ENCODE measurements at regions not wholly inside any gene's neighbourhood (a gene's known extent, or its start where the extent isn't known, plus 50 kb on each side); places are given as distances from the start of the nearest gene placed in this dataset.

GRCh38 chr5:105931881-105932421 lies 1738.8 kb downstream of the EFNA5 start:
- CTCF ChIA-PET = no interaction called here

GRCh38 chr5:105929858-105930257 lies 1740.9 kb downstream of the EFNA5 start:
- Histone ChIP-seq H2AFZ (ENCODE audit: insufficient read depth, low read depth, low read length, poor library complexity, severe bottlenecking) (no peak overlapping the region), H3K27me3 (replicated peaks in 1 of 4; ENCODE audit: control extremely low read depth in 1 of 4, control insufficient read depth in 3 of 4, insufficient read depth in 4 of 4, low read length in 3 of 4) (no peaks in the 10 kb centered on the region), H3K36me3 (replicated peaks in 1 of 2; ENCODE audit: control extremely low read depth in 1 of 2, control insufficient read depth in 1 of 2, extremely low read depth in 1 of 2, insufficient read depth in 2 of 2, low read length in 1 of 2) (no peaks in the 10 kb centered on the region), H3K9me3 (ENCODE audit: control extremely low read depth in 1 of 3, control insufficient read depth in 2 of 3, insufficient read depth in 1 of 3, low read length in 2 of 3) (no peaks in the 10 kb centered on the region), H3K9ac (ENCODE audit: low read length) (no peak overlapping the region), H3K79me2 (ENCODE audit: control insufficient read depth, insufficient read depth, low read length) (no peaks in the 10 kb centered on the region), H3K4me2 (replicated peaks; ENCODE audit: low read depth, low read length, poor library complexity, severe bottlenecking) (no peak overlapping the region), H3K4me1 (ENCODE audit: control insufficient read depth in 2 of 2, insufficient read depth in 2 of 2, low read length in 2 of 2) (no peaks in the 10 kb centered on the region), H3K4me3 (ENCODE audit: control extremely low read depth in 1 of 5, extremely low read depth in 1 of 5, insufficient read depth in 1 of 5, low read depth in 2 of 5, low read length in 4 of 5) (no peak overlapping the region), H4K20me1 (ENCODE audit: control insufficient read depth, insufficient read depth, low read length, poor library complexity, severe bottlenecking) (no peaks in the 10 kb centered on the region), H3K27ac (ENCODE audit: low read length in 2 of 2) (no peak overlapping the region)
- ATAC-seq (ENCODE audit: low read depth) = no peak
- TF ChIP-seq EZH2 (IDR thresholded peaks at IDR 0.05; ENCODE audit: borderline replicate concordance, insufficient read depth, low read depth, low read length, poor library complexity, severe bottlenecking) = no peak
- no peak for TF ChIP-seq CTCF (IDR thresholded peaks at IDR 0.05)
- DNase-seq = no peak
- H3K4me1 Mint-ChIP-seq = no peaks in the 10 kb centered on the region
- intact Hi-C loops (cut with micrococcal nuclease) = no loop called here
- no peaks in the 10 kb centered on the region for H3K27me3 Mint-ChIP-seq
- H3K27ac Mint-ChIP-seq = no peak overlapping the region
- no peaks in the 10 kb centered on the region for H3K9me3 Mint-ChIP-seq (ENCODE audit: insufficient read depth)
- H3K4me3 Mint-ChIP-seq = no peak overlapping the region
- WGBS (ENCODE audit: insufficient coverage) = no CpG with 5 or more reads among the region's 1 CpG
- CTCF ChIA-PET = no interaction called here
- POLR2A ChIA-PET = no interaction called here

More at GRCh38 chr5:105931881-105932421, 1738.8 kb downstream of the EFNA5 start:
- Histone ChIP-seq H2AFZ (ENCODE audit: insufficient read depth, low read depth, low read length, poor library complexity, severe bottlenecking) (no peak overlapping the region), H3K4me1 (ENCODE audit: control insufficient read depth in 2 of 2, insufficient read depth in 2 of 2, low read length in 2 of 2) (no peaks in the 10 kb centered on the region), H3K79me2 (ENCODE audit: control insufficient read depth, insufficient read depth, low read length) (no peaks in the 10 kb centered on the region), H4K20me1 (ENCODE audit: control insufficient read depth, insufficient read depth, low read length, poor library complexity, severe bottlenecking) (no peaks in the 10 kb centered on the region), H3K4me3 (ENCODE audit: control extremely low read depth in 1 of 5, extremely low read depth in 1 of 5, insufficient read depth in 1 of 5, low read depth in 2 of 5, low read length in 4 of 5) (no peak overlapping the region), H3K4me2 (replicated peaks; ENCODE audit: low read depth, low read length, poor library complexity, severe bottlenecking) (no peak overlapping the region), H3K36me3 (replicated peaks in 1 of 2; ENCODE audit: control extremely low read depth in 1 of 2, control insufficient read depth in 1 of 2, extremely low read depth in 1 of 2, insufficient read depth in 2 of 2, low read length in 1 of 2) (no peaks in the 10 kb centered on the region), H3K27me3 (replicated peaks in 1 of 4; ENCODE audit: control extremely low read depth in 1 of 4, control insufficient read depth in 3 of 4, insufficient read depth in 4 of 4, low read length in 3 of 4) (no peaks in the 10 kb centered on the region), H3K9ac (ENCODE audit: low read length) (no peak overlapping the region), H3K27ac (ENCODE audit: low read length in 2 of 2) (no peak overlapping the region), H3K9me3 (ENCODE audit: control extremely low read depth in 1 of 3, control insufficient read depth in 2 of 3, insufficient read depth in 1 of 3, low read length in 2 of 3) (no peaks in the 10 kb centered on the region)
- no peaks in the 10 kb centered on the region for H3K4me1 Mint-ChIP-seq
- no peak overlapping the region for H3K4me3 Mint-ChIP-seq
- H3K27ac Mint-ChIP-seq = no peak overlapping the region
- ATAC-seq (ENCODE audit: low read depth) = no peak
- H3K9me3 Mint-ChIP-seq (ENCODE audit: insufficient read depth) = no peaks in the 10 kb centered on the region
- intact Hi-C loops (cut with micrococcal nuclease) = no loop called here
- POLR2A ChIA-PET = no interaction called here
- TF ChIP-seq CTCF (IDR thresholded peaks at IDR 0.05) (no peak), EZH2 (IDR thresholded peaks at IDR 0.05; ENCODE audit: borderline replicate concordance, insufficient read depth, low read depth, low read length, poor library complexity, severe bottlenecking) (no peak)
- no peak for DNase-seq
- no peaks in the 10 kb centered on the region for H3K27me3 Mint-ChIP-seq
- WGBS (ENCODE audit: insufficient coverage) = no CpG with 5 or more reads among the region's 2 CpGs
